Thyroid gland (tissue), 4 donors: ENCODE measurements at regions not wholly inside any gene's neighbourhood (a gene's known extent, or its start where the extent isn't known, plus 50 kb on each side); places are given as distances from the start of the nearest gene placed in this dataset.

Experiments
- DNase-seq, 2 donors: peaks; one replicate each; pipeline ENCODE4 v3.0.0-alpha.2; 2019
- H3K27ac ChIP-seq, 3 donors: fragments of 200-600 bp; sonication (generic); 1 replicate in 2 of 3; 2 replicates in 1 of 3; pipeline ENCODE4 v1.5.1; 2016 to 2019; ENCODE audit warnings: mild to moderate bottlenecking in 1 of 3, moderate library complexity in 1 of 3
- H3K27me3 ChIP-seq: fragments of 200-600 bp; sonication (generic); one replicate; pipeline ENCODE4 v1.5.1; 2019
- H3K36me3 ChIP-seq, 2 donors: fragments of 200-600 bp; sonication (generic); one replicate each; pipeline ENCODE4 v1.5.1; 2016 to 2019
- H3K4me1 ChIP-seq, 2 donors: fragments of 200-600 bp; sonication (generic); one replicate each; pipeline ENCODE4 v1.5.1; 2017 to 2019
- H3K4me3 ChIP-seq, 3 donors: fragments of 200-600 bp; sonication (generic); replicated peaks in 1 of 3; 1 replicate in 2 of 3; 2 replicates in 1 of 3; pipeline ENCODE4 v1.5.1; 2016; ENCODE audit warnings: mild to moderate bottlenecking in 1 of 3
- H3K9me3 ChIP-seq: fragments of 200-600 bp; sonication (generic); one replicate; pipeline ENCODE4 v1.5.1; 2017
- POLR2A ChIP-seq, 2 donors: fragments of 450-650 bp; IDR thresholded peaks; one replicate each; pipeline ENCODE4 v1.6.1; 2017; ENCODE audit warnings: antibody characterized with exemption in 2 of 2, mild to moderate bottlenecking in 2 of 2, moderate library complexity in 1 of 2
- WGBS, 2 donors: methylation state at CpG; one replicate each; pipeline ENCODE4 v1.1.5; 2017; 5-methylcytosine and 5-hydroxymethylcytosine counted together
- intact Hi-C: fragments of 100-400 bp; cut with DNase I; formaldehyde crosslinking; loops from one replicate; pipeline ENCODE4 v1.15.1; 2023
- TF ChIP-seq, protein P1 (sequence below), 6 experiments: fragments of 200-600 bp in 3 of 6; fragments of 450-650 bp in 3 of 6; sonication (generic) in 3 of 6; IDR thresholded peaks; one replicate each; pipeline ENCODE4 v1.5.1; 2016 to 2019; ENCODE audit warnings: antibody characterized with exemption in 6 of 6, mild to moderate bottlenecking in 2 of 6, inconsistent platforms in 1 of 6, moderate library complexity in 1 of 6

DNA sequence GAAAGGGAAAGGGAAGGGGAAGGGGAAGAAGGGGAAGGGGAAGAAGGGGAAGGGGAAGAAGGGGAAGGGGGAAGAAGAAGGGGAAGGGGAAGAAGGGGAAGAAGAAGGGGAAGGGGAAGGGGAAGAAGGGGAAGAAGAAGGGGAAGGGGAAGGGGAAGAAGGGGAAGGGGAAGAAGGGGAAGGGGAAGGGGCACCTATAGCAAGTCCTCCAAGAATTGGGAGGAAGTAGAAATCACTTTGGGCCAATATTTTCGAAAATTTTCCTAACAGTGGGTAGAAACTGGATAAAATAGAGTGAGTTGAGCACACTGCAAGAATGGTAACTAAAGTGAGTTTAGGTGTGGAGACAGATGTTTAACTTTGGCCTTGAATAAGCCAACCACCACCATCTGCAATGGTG lies 915.3 kb downstream of the DNAH5 start:
- no peaks in the 10 kb centered on the region for H3K9me3 ChIP-seq
- no peaks in the 10 kb centered on the region for H3K27me3 ChIP-seq
- no peak overlapping the region for H3K27ac ChIP-seq
- H3K4me1 ChIP-seq, result no peaks in the 10 kb centered on the region
- TF ChIP-seq, protein P1, sequence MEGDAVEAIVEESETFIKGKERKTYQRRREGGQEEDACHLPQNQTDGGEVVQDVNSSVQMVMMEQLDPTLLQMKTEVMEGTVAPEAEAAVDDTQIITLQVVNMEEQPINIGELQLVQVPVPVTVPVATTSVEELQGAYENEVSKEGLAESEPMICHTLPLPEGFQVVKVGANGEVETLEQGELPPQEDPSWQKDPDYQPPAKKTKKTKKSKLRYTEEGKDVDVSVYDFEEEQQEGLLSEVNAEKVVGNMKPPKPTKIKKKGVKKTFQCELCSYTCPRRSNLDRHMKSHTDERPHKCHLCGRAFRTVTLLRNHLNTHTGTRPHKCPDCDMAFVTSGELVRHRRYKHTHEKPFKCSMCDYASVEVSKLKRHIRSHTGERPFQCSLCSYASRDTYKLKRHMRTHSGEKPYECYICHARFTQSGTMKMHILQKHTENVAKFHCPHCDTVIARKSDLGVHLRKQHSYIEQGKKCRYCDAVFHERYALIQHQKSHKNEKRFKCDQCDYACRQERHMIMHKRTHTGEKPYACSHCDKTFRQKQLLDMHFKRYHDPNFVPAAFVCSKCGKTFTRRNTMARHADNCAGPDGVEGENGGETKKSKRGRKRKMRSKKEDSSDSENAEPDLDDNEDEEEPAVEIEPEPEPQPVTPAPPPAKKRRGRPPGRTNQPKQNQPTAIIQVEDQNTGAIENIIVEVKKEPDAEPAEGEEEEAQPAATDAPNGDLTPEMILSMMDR (IDR thresholded peaks at IDR 0.05), result no peak
- no peak for TF ChIP-seq POLR2A (IDR thresholded peaks at IDR 0.05)
- no peak overlapping the region for H3K4me3 ChIP-seq
- DNase-seq, result no peak
- no peaks in the 10 kb centered on the region for H3K36me3 ChIP-seq
- WGBS, 2 donors, result 77 to 80% methylated on average over 1 of the region's 1 CpG
- intact Hi-C loops, result no loop called here

DNA sequence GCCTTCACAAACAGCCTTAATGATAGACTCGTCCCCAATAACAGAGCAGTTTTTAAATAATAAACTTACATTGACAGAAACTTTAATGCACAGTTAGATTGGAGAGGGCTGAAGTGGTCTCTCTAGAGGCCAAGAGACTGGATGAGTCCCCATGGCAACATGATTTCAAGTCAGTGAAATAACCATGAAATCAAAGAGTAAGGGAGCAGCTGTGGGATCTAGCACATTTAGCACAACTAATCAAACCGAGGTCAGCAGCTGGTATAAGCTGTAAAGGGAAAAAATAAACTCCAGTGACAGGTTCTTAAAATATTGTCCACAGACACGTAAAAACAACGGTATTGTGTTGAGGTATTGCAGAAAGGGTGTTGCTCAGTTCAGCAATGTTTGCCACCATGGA lies 916.6 kb downstream of the DNAH5 start:
- intact Hi-C loops, result no loop called here
- Histone ChIP-seq H3K4me1 (no peaks in the 10 kb centered on the region), H3K9me3 (no peaks in the 10 kb centered on the region), H3K4me3 (no peak overlapping the region), H3K36me3 (no peaks in the 10 kb centered on the region), H3K27ac (no peak overlapping the region), H3K27me3 (no peaks in the 10 kb centered on the region)
- no peak for DNase-seq
- WGBS, 2 donors, result 61 to 75% methylated on average over 4 of the region's 4 CpGs
- TF ChIP-seq, protein P1 (IDR thresholded peaks at IDR 0.05), result no peak
- no peak for TF ChIP-seq POLR2A (IDR thresholded peaks at IDR 0.05)

DNA sequence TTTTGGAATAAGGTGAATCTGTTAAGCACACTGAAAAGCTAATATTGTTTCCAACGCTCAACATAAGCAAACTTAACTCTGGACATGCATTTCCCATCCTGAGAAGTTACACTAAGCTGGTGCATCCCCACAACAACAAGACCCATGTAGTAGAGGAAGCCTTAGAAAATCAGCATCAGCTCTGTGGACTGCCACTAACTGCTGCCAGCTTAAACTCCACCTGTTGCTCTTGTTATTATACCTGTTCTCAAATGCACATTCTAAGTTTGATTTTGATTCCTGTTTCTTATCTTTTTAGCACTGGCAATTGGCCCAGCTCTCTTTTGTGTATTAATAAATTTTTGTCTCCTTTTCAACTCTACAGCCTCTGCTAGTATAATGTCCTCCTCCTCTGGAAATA lies 924.8 kb downstream of the DNAH5 start:
- no peaks in the 10 kb centered on the region for H3K36me3 ChIP-seq
- H3K27me3 ChIP-seq, result no peaks in the 10 kb centered on the region
- no peaks in the 10 kb centered on the region for H3K9me3 ChIP-seq
- intact Hi-C loops, result no loop called here
- H3K4me1 ChIP-seq, result no peaks in the 10 kb centered on the region
- no peak for DNase-seq
- TF ChIP-seq POLR2A (IDR thresholded peaks at IDR 0.05), result no peak
- TF ChIP-seq, protein P1 (IDR thresholded peaks at IDR 0.05), result no peak
- WGBS, 2 donors, result 70 to 83% methylated on average over 1 of the region's 1 CpG
- no peak overlapping the region for H3K27ac ChIP-seq
- no peak overlapping the region for H3K4me3 ChIP-seq

DNA sequence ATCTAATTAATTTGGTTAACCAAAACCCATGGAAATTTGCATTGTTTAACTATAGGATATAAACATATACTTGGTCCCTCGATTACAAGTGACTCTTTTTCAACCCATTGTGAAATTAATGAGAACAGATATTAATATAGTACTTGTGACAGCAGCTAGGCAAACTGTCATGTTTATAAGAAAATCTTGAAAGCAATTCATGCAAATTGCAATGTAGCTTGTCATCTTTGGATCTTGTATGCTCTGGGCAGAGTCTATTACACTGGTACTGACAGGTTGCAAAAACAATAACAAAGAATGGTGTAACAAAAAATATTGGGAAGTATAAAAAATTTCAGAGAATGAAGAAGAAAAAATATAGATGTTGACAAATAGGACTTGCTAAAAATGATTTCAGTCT lies 941.0 kb downstream of the DNAH5 start:
- H3K27me3 ChIP-seq, result no peaks in the 10 kb centered on the region
- TF ChIP-seq POLR2A (IDR thresholded peaks at IDR 0.05), result no peak
- TF ChIP-seq, protein P1 (IDR thresholded peaks at IDR 0.05), result no peak
- 65 to 74% methylated on average over 1 of the region's 1 CpG for WGBS, 2 donors
- intact Hi-C loops, result no loop called here
- no peaks in the 10 kb centered on the region for H3K4me1 ChIP-seq
- no peaks in the 10 kb centered on the region for H3K36me3 ChIP-seq
- no peak for DNase-seq
- no peak overlapping the region for H3K27ac ChIP-seq
- no peaks in the 10 kb centered on the region for H3K9me3 ChIP-seq
- no peak overlapping the region for H3K4me3 ChIP-seq

DNA sequence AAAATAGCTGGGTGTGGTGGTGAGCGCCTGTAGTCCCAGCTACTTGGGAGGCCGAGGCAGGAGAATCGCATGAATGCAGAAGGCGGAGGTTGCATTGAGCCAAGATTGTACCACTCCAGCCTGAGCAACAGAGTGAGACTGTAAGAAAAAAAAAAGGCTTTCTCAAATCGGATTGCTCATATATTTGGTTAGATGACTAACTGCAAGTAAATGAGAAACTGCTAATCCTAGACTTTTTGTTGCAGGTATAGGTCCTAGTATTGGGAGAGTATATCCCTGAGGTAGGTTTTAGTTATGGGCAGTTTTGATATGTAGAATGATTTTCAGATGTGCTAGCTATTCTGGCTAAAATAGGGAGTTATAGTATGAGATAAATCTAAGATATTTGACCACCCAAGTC lies 944.8 kb downstream of the DNAH5 start:
- Histone ChIP-seq H3K4me1 (no peaks in the 10 kb centered on the region), H3K4me3 (no peak overlapping the region), H3K27ac (no peak overlapping the region), H3K36me3 (no peaks in the 10 kb centered on the region), H3K9me3 (no peaks in the 10 kb centered on the region), H3K27me3 (no peaks in the 10 kb centered on the region)
- no peak for DNase-seq
- WGBS, 2 donors, result 95 to 96% methylated on average over 5 of the region's 5 CpGs
- intact Hi-C loops, result no loop called here
- TF ChIP-seq, protein P1 (IDR thresholded peaks at IDR 0.05), result no peak
- TF ChIP-seq POLR2A (IDR thresholded peaks at IDR 0.05), result no peak
